ENCODE measurements at regions not wholly inside any gene's neighbourhood (a gene's known extent, or its start where the extent isn't known, plus 50 kb on each side); places are given as distances from the start of the nearest gene placed in this dataset.

GRCh38 chr12:107955966-107956643 is 173.0 kb upstream of the WSCD2 start:
- intact Hi-C loops (cut with DNase I) = no loop called here
- no peak for DNase-seq (ENCODE audit: low spot score)

GRCh38 chr12:107957459-107957858 is 171.6 kb upstream of the WSCD2 start:
- no peak for DNase-seq (ENCODE audit: low spot score)
- intact Hi-C loops (cut with DNase I) = no loop called here

- no peak for DNase-seq (ENCODE audit: low spot score)
- intact Hi-C loops (cut with DNase I) = no loop called here
These were observed 165.5 kb upstream of the WSCD2 start for GRCh38 chr12:107963635-107964034.

GRCh38 chr12:107967170-107967569 is 161.9 kb upstream of the WSCD2 start:
- intact Hi-C loops (cut with DNase I) = no loop called here
- no peak for DNase-seq (ENCODE audit: low spot score)

- intact Hi-C loops (cut with DNase I) = no loop called here
- no peak for DNase-seq (ENCODE audit: low spot score)
These were observed 155.1 kb upstream of the WSCD2 start for GRCh38 chr12:107973950-107974349.

- no peak for DNase-seq (ENCODE audit: low spot score)
- intact Hi-C loops (cut with DNase I) = no loop called here
These were observed 152.8 kb upstream of the WSCD2 start for GRCh38 chr12:107976331-107976730.

- intact Hi-C loops (cut with DNase I) = no loop called here
- no peak for DNase-seq (ENCODE audit: low spot score)
These were observed 150.9 kb upstream of the WSCD2 start for GRCh38 chr12:107978201-107978600.

- intact Hi-C loops (cut with DNase I) = no loop called here
- no peak for DNase-seq (ENCODE audit: low spot score)
These were observed 150.4 kb upstream of the WSCD2 start for GRCh38 chr12:107978641-107979040.

GRCh38 chr12:107983756-107984472 is 145.2 kb upstream of the WSCD2 start:
- no peak for DNase-seq (ENCODE audit: low spot score)

GRCh38 chr12:107984973-107985372 is 144.1 kb upstream of the WSCD2 start:
- intact Hi-C loops (cut with DNase I) = loop anchor here in 1 of 2 donors (5.0 kb wide), 1 partner anchor 517 kb away; no protein-coding TSS in a partner anchor
- DNase-seq (ENCODE audit: low spot score) = no peak

More at GRCh38 chr12:107983756-107984472, 145.2 kb upstream of the WSCD2 start:
- intact Hi-C loops (cut with DNase I) = no loop called here

- no peak for DNase-seq (ENCODE audit: low spot score)
- intact Hi-C loops (cut with DNase I) = loop anchor here in 1 of 2 donors (5.0 kb wide), 1 partner anchor 516 kb away; no protein-coding TSS in a partner anchor
These were observed 142.9 kb upstream of the WSCD2 start for GRCh38 chr12:107986183-107986582.

GRCh38 chr12:107990325-107990724 is 138.8 kb upstream of the WSCD2 start:
- no peak for DNase-seq (ENCODE audit: low spot score)
- intact Hi-C loops (cut with DNase I) = no loop called here

GRCh38 chr12:107992029-107992428 is 137.1 kb upstream of the WSCD2 start:
- no peak for DNase-seq (ENCODE audit: low spot score)
- intact Hi-C loops (cut with DNase I) = no loop called here

GRCh38 chr12:107992870-107993451 is 136.1 kb upstream of the WSCD2 start:
- DNase-seq (ENCODE audit: low spot score) = no peak
- intact Hi-C loops (cut with DNase I) = no loop called here

GRCh38 chr12:107998863-107999262 is 130.2 kb upstream of the WSCD2 start:
- no peak for DNase-seq (ENCODE audit: low spot score)
- intact Hi-C loops (cut with DNase I) = no loop called here

GRCh38 chr12:108000111-108000510 is 129.0 kb upstream of the WSCD2 start:
- DNase-seq (ENCODE audit: low spot score) = no peak
- intact Hi-C loops (cut with DNase I) = loop anchor here in 1 of 2 donors (5.0 kb wide), 1 partner anchor 1308 kb away; no protein-coding TSS in a partner anchor

GRCh38 chr12:108004319-108004718 is 124.8 kb upstream of the WSCD2 start:
- no peak for DNase-seq (ENCODE audit: low spot score)
- intact Hi-C loops (cut with DNase I) = loop anchor here in 1 of 2 donors (5.0 kb wide), 1 partner anchor 1312 kb away; no protein-coding TSS in a partner anchor

GRCh38 chr12:108008163-108008905 is 120.8 kb upstream of the WSCD2 start:
- intact Hi-C loops (cut with DNase I) = no loop called here

GRCh38 chr12:108009442-108010070 is 119.5 kb upstream of the WSCD2 start:
- intact Hi-C loops (cut with DNase I) = no loop called here
- DNase-seq (ENCODE audit: low spot score) = no peak

More at GRCh38 chr12:108008163-108008905, 120.8 kb upstream of the WSCD2 start:
- no peak for DNase-seq (ENCODE audit: low spot score)

All from posterior vena cava (tissue), 2 donors.